ENCODE measurements at regions not wholly inside any gene's neighbourhood (a gene's known extent, or its start where the extent isn't known, plus 50 kb on each side); places are given as distances from the start of the nearest gene placed in this dataset.

DNA sequence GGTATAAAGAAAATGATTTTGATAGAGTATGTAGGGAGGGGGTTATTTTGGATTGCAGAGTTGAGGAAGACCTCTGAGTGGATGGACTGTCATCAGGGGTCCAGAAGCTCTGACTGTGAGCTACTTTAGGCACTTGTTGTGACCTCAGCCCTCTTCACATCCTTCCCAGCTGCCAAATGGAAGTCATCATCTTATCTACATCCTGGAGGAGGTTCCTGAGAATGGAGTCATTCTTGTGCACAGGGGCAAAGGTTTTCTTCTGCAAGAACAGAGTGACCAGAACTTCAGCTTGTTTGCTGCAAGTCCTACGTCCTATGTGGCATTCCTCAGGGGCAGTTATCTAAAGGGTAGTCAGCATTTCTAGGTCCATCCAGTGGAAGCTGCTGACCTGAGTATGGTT lies 393.8 kb downstream of the AASDHPPT start:
- H3K4me3 ChIP-seq = no peak overlapping the region
- no peak overlapping the region for H3K27ac ChIP-seq

DNA sequence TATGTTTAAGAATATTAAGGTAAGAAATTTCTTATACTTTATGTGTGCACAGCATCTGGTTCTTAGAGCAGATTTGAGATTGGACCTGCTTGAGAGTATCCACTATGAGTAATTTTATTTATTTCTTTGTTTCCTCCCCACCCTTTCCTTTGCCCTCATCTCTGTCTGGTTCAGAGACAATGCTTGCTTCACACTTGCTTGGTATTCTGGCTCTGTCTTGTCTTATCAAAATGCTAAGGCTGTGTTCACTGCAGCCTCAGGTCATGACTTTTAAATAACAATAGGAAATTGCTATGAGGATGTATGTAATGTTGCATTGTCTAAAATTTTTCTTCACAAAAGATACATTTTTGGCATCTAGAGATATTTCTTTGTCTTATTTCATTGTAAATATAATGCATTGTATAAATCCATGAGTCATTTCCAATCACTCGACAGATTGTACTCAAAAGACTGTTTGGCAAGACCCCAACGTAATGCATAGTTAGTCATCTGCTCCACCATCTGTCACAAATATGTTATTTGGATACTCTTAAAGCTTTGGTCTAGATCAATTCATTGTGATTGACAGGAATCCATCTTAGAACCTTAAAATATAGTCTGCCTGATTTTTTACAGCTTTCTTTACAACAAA lies 395.7 kb downstream of the AASDHPPT start:
- Histone ChIP-seq H3K4me3 (no peak overlapping the region), H3K27ac (no peak overlapping the region)

DNA sequence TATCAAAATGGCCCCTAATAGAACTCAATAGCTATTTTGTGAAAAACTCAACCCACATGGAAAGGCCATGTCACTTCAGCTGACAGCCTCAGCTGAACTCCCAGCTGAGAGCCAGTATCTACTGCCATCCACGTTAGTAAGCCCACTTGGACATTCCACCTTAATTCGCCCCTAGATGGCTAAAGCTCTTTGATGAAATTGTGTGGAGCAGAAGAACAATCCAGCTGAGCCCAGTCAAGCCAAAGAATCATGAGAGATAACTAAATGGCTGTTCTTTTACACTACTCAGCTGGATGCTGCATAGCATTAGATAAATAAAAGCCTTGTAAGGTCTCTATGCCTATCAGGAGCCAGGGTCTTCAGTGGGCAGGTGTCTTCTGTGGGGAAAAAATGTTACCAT lies 396.8 kb downstream of the AASDHPPT start:
- H3K27ac ChIP-seq = no peak overlapping the region
- H3K4me3 ChIP-seq = no peak overlapping the region

DNA sequence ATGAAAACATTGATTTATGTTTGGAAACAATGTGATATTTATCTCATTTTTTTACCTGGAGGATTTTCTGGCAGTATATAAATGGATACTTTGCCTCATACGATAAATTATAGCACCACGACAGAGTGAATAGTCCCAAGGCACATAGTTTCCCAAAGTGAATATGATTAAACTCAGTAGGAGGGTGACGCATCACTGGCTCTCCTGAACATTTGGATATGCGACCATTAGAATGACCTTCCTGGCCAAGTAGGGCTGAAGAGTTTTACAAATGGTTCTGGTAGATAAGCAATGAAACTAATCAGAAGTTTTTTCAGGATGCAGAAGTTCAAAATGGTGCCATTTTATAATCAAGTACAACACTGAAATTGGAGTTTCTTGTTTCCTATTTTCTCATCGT lies 397.7 kb downstream of the AASDHPPT start:
- no peak overlapping the region for H3K4me3 ChIP-seq
- no peak overlapping the region for H3K27ac ChIP-seq

DNA sequence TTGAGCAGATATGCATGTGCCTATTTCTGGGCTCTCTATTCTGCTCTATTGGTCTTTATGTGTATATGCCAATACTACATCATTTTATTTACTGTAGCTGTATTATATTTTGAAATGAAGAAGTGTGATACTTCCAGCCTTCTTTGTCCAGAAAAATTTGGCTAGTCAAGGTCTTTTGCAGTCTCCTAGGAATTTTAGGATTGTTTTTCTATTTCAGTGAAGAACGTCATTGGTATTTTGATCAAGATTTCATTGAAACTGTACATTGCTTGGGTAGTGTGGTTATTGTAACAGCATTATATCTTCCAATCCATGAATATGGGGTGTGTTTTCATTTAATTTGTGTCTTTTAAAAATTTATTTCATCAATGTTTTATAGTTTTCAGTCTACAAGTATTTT lies 400.3 kb downstream of the AASDHPPT start:
- no peak overlapping the region for H3K27ac ChIP-seq
- no peak overlapping the region for H3K4me3 ChIP-seq

DNA sequence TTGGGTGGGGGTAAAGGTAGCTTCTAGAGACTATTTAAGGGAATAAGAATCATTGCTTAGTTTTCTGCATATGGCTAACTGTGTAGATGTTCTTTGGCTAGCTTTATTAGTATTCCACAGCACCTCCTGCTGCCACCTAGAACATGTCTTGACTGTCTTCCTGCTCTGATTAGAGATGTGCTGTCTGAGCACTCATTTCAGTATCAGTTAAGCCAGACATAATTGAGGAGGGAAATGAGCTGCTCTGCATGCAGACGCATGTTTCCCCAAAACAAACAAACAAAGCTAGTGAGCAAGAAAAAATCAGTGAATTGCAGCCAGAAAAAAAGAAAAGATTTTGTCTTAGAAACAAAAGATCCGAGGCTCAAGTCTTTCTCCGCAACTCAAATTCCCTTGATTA lies 402.2 kb downstream of the AASDHPPT start:
- Histone ChIP-seq H3K4me3 (no peak overlapping the region), H3K27ac (no peak overlapping the region)

DNA sequence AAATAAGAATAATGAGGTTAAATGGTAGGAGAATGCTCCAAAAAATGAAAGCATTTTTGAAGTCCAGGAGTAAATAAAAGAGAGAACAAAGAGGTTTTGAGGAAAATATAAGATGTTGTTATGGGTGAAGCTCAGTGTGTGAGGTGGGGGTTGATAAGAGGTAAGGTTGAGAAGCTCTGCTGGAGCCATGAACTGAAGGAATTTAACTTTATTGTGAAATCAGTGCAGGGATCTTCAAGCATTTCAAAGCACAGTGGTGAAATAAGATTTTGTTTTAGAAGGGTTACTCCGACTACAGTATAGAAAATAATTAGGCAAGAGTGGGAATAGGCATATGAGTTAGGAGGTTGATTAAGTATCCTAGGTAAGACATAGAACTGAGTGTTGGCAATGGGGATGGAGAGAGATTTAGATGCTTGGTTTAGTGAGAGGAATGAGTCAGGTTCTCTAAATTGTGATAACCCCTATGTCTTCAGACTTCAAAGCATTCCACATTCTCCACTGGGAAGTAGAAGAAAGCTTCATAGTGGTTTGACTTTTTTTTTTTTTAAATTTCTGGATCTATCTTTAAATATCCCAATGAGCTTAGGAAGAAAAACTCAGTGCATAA lies 403.2 kb downstream of the AASDHPPT start:
- H3K27ac ChIP-seq = no peak overlapping the region
- no peak overlapping the region for H3K4me3 ChIP-seq

DNA sequence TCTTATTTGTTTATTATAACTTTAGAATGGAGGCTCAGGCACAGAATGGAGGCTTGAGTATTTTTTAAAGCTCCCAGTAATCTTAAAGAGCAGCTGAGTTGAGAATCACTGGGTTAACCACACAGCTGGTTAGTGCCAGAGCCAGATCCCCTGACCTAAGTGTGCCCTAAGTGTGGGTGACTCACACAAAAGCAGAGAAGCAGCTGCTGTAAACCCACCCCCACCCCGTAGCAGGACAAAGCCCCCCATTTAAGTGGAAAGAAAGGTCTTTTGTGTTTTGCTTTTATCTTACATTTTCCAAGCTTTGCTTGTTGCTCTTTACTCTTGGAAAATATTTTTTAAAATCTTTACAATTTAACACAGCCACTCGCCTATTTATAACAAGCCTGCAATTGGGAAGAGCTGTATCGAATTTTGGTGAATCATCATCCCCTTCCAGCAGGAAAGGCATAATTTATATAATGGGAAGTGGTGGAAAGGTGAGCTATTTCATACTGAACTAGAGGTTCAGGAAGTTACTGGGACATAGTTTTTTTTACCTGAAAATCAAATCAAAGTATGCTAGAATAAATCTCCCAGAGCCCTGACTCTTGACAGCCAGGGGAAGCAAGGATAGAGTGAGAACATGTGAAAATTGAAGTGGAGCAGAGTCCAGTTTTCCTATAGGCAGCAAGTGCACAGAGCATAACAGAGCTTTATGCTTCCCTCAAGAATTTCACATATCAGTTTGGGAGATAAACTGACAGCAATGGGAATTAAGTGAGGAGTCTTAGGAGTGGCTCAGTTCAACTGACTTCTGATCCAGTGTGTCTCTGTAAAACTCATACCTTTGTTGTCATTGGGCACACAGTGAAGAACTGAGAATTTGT lies 405.7 kb downstream of the AASDHPPT start:
- Histone ChIP-seq H3K4me3 (no peak overlapping the region), H3K27ac (no peak overlapping the region)

DNA sequence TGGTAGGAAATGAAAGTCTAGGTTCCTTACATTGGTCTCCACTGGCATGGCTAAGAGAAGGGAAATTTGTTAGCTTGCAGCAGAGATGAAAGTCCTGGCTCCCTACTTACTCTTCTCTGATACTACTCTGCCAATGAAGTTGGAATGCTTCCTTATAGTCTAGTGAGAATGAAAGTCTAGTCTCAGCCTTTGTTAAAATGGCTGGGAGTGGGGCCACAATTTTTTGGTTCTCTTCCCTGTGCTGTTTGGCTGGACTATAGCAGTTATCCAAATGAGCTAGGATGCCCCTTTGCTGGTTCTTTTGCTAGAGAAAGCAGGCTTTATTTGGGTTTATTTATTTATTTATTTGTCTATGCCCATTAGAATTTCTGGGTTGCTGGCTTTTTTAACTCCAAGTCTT lies 414.3 kb downstream of the AASDHPPT start:
- H3K4me3 ChIP-seq = no peak overlapping the region

DNA sequence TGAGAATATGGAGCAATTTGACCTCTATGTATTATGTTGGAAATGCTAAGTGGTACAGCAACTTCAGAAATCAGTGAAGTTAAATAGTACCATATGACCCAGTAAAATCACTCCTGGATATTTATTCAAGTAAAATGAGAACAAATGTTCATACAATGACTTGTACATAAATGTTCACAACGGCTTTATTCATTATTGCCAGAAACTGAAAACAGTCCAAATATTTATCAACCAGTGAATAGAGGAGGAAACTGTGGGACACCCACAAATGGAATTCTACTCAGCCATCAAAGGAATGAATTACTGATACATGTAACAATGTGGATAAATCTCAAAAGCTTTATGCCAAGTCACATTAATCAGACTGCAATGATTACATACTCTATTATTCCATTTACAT lies 416.3 kb downstream of the AASDHPPT start:
- H3K4me3 ChIP-seq = no peak overlapping the region
- no peak overlapping the region for H3K27ac ChIP-seq

More for the DNA sequence above, 414.3 kb downstream of the AASDHPPT start:
- H3K27ac ChIP-seq = no peak overlapping the region

DNA sequence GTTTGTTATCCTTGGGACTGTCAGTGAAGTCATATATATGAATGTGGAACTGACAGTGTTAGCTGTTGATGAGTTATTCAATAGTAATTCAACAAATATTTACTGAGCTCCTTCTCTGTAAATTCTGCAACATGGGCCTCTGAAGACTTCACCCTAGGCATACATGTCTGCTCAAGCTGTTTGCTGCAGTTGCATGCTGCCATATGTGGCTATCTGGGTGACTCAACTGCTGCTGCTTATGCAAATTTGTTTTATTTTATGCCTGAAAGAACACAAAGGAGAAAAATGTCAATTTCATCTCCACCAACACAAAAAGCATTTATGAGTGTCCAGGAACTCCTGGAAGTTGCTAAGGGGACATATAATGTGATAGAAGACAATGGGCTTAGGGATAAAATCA lies 417.6 kb downstream of the AASDHPPT start:
- no peak overlapping the region for H3K27ac ChIP-seq
- no peak overlapping the region for H3K4me3 ChIP-seq

DNA sequence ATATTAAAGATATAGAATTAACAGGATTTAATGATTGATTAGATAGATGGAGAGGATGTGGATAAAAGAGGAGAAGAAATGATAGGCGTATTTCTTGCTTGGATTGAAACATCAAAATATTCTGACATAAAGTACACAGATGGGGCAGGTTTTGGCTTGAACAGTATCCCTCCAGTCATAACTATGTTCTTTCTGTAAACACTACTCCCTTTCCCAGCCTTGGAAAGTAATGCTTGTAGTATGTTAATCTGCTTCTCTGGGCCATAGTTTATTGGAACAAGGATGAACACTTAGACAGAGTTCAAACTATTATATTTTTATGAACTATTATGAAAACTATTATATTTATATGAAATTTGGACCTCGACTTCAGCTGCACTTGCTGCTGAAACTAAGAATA lies 419.2 kb downstream of the AASDHPPT start:
- H3K4me3 ChIP-seq = no peak overlapping the region

DNA sequence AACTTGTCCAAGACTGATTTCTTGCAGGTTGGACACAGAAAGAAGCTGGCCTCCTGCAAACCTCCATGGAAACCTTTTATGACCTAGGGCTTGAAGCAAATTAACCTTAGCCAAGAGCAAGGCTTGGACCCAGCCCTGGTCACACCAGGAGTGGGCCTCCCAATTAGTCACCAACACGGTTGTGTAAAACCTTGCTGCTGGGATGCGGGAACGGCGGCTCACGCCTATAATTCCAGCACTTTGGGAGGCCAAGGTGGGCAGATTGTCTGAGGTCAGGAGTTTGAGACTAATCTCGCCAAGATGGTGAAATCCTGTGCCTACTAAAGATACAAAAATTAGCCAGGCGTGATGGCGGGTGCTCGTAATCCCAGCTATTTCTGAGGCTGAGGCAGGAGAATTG lies 419.9 kb downstream of the AASDHPPT start:
- no peak overlapping the region for H3K4me3 ChIP-seq
- H3K27ac ChIP-seq = no peak overlapping the region

More for the DNA sequence above, 419.2 kb downstream of the AASDHPPT start:
- no peak overlapping the region for H3K27ac ChIP-seq

DNA sequence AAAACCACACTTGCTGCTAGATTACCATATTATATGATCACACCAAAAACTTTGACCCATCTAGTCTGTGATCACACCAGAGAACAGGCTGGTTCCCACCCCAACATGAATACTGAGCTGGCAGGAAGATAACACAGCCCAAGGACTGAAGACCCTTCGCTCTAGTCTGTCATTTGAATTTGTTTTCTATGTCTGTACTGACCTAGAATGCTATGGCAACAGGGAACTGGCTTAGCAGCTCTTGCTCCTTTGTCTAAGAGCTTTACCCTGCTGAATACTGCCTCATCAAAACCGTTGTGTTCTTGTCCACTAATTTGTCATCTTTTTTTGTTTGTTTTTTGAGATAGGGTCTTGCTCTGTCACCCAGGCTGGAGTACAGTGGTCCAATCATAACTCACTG lies 420.4 kb downstream of the AASDHPPT start:
- Histone ChIP-seq H3K4me3 (no peak overlapping the region), H3K27ac (no peak overlapping the region)

DNA sequence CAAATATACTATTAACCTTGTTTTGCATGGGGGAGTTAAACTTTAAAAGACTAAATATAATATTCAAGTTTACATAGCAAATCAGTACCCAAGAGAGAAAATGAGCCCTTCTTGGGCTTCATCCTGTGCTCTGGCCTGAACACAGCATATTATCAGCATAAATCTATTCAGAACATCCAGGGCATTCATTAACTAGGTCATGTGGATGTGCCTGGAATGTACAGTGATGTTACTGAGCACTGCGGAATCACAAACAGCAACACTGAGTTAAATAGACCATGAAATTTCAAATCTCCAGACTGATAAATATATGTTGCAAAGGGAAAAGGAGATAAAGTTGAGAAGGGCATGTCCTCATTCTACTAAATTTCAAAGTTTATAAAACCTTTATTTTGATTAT lies 426.4 kb downstream of the AASDHPPT start:
- no peak overlapping the region for H3K27ac ChIP-seq

DNA sequence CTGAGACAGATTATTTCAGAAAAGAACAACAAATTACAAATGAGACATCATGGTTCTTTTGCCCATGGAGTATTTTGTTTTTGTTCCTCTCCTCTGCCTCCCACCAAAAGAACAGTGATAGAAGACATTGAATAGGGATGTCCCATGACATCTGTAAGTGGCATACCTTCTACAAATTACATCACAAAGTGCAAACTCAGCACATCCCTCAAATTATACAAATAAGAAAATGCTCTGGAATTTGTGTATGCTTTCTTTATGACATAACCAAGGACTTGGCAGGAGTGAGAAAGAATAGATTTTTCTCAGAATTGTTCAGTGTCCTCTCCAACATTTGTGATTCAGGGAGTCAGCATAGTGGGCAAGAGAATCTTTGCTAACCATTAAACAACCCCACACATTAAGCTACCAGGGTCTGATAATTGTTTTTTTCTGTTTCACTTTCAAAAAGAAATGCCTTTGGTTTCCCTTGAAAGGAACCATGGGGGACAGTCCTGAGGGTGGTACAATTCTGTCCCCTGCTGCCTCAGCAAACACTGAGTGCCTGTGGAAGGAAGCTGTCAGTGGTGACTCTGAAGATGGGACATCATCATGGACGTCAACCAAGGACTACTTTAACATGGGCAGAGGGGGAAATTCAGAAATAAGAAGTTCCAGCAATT lies 430.3 kb downstream of the AASDHPPT start:
- Histone ChIP-seq H3K4me3 (no peak overlapping the region), H3K27ac (no peak overlapping the region)

More for the DNA sequence above, 426.4 kb downstream of the AASDHPPT start:
- no peak overlapping the region for H3K4me3 ChIP-seq

DNA sequence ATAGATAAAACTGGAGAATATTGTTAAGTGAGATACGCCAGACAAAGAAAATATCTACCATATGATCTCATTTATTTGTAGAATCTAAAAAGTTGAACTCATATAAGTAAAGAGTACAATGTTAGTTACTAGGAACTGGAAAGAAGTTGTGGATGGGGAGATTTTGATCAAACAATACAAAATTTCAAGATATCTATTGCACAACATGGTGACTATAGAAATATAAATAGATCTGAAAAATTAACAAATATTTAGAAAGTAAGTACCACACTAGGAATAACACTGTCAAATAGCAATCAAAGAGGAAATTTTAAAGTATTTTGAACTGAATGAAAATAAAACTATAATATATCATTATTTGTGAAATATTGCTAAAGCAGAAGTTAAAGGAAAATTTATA lies 437.2 kb downstream of the AASDHPPT start:
- Histone ChIP-seq H3K27ac (no peak overlapping the region), H3K4me3 (no peak overlapping the region)

DNA sequence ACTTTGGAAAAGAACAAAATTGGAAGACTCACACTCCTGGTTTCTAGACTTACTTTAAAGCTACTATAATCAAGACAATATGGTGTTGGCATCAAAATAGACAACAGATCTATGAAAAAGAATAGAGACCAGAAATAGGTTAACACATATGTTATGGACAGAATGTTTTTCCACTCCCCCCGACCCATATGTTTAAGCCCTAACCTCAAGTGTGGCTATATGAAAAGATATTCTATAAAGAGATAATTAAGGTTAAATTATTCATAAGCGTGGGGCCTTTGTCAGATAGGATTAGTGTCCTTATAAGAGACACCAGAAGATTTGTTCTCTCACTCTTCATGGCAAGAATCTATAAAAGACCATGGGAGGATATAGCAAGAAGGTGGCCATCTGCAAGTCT lies 440.0 kb downstream of the AASDHPPT start:
- Histone ChIP-seq H3K27ac (no peak overlapping the region), H3K4me3 (no peak overlapping the region)

DNA sequence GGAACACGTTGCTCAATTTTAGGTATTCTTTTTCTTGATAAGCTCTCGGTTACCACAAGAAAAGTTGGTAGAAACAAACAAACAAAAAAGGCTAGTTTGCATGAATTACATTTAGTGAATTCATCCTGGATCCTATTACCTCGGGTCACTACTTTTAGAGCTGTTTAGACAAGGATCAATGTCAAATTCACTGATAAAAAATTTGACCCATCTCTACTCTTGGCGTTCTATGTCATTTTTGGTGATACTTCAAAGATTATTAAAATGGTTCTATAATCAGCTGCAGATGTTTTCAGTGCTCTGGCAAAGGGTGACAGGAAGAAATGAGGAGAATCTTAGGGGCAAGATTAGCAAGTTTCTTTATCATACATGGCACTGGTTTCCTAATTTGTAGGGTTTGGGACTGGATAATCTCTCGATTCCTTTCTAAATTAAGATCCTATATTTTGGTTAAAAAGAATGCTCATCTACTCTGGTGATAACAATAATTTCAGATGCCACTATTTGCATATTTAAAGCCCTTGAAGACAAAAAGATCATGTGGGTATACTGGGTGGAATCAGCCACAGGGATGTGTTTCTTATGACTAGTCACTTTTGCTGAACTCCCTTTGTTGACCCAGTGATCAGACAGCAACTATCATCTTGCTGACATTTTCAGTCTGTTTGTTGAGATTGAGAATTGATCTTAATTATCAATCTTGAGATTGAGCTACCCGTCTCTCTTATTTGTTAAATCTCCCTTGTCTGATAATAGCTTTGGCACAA lies 442.9 kb downstream of the AASDHPPT start:
- H3K4me3 ChIP-seq = no peak overlapping the region
- no peak overlapping the region for H3K27ac ChIP-seq

DNA sequence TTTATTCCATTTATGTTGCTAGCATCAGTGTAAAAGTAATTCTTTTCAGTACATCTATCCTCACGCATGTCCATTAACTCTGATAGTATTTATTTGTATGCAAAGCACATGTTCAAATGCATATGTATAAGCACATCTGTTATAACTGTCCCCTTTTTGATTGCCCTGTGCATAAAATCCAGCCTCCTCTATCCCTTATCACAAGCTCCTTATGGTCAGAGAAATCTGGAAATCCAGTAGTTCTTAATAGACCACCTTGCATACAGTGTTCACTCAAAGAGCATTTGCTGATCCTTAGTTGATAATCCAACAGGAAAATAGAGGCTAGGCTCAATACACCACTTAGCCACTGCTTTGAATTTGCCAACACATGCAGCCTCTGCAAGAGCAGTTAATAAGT lies 443.5 kb downstream of the AASDHPPT start:
- H3K4me3 ChIP-seq = no peak overlapping the region

More for the DNA sequence above, 443.5 kb downstream of the AASDHPPT start:
- no peak overlapping the region for H3K27ac ChIP-seq

Data from skin epidermis (tissue), 12 donors.